NCI-H345 treated with DMSO at 0.1 percent for 48 hours (cell line): ENCODE measurements at regions not wholly inside any gene's neighbourhood (a gene's known extent, or its start where the extent isn't known, plus 50 kb on each side); places are given as distances from the start of the nearest gene placed in this dataset.

Source experiments
- DNase-seq: peaks from one replicate; lab custom pipeline; 2025; ENCODE audit not compliant: unreplicated experiment; lab: John Stamatoyannopoulos, UW

DNA sequence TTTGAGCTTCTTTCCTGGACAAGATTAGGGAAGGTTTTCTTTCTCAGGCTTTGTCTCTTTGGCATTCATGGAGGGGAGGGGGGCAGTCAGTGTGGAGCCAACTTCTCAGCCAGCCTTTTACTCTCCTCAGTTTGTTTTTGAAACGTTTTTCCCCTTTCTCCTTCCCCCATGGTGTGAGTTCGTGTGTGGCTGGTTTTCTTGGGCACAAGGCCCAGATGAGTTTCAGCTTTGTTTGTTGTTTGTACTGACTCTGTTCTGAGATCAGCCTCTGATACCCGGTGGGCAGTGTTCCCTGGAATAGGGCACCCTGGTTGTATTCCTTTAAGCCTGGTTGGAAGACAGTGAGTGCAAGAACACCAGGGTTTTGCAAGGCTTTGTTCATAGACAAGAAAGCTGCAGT lies 168.2 kb upstream of the RARB start:
- DNase-seq, result no peak

DNA sequence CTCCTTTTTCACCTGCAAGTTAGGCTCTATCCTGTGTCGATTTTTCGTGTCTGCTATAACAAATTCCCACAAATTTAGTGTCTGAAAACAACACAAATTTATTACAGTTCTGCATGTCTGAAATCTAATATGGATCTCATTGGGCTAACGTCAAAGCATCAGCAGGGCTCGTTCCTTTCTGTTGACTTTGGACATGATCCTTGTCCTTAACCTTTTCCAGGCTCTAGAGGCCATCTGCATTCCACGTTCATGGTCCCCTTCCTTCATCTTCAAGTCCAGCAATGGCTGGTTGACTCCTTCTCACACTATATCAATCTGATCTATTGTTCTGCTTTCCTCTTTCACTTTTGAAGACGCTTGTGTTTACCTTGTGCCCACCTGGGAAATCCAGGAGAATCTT lies 165.7 kb upstream of the RARB start:
- DNase-seq, result no peak

DNA sequence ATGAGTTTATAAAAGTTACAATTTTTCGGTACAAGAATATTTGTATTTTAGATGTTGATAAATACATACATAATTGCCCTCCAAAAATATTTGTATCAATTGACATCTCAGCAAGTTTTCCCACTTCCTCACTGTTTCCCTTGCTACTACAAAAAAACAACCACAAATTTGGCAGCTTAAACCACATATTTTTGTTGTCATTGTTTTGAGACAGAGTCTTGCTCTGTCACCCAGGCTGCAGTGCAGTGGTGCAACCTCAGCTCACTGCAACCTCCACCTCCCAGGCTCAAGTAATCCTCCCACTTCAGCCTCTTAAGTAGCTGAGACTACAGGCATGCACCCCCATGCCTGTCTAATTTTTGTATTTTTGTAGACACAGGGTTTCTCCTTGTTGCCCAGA lies 162.8 kb upstream of the RARB start:
- DNase-seq, result no peak

DNA sequence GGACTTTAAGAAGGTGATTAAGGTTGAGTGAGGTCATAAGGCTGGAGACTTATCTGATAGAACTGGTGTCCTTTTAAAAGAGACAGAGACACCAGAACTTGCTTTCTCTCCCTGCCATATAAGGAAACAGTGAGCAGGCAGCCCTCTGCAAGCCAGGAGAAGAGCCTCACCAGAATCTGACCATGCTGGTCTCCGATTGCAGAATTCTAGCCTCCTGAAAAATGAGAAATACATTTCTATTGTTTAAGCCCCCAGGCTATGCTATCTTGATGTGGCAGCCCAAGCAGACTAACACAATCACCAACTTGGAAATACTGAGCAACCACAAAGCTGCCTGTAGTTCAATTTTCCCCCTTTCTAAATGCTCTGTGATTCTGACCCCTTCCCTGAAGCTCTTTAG lies 161.4 kb upstream of the RARB start:
- DNase-seq, result no peak

DNA sequence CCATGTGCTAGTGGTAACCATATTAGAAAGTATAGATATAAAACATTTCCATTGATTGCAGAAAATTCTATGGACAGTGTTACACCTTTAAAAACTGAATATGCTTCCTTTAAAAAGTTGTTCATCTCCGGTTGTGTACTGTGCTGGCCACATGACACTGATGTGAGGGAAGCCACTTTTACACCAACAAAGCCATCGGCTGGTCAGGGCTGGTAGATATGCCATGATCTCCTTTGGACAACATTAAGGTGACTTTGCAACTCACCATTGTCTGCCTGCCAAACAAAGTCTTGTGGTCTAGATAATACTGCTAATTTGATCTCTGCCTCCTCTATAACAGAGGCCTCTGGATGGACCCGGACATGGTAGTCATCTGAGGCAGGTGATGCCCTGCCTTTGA lies 156.0 kb upstream of the RARB start:
- no peak for DNase-seq

DNA sequence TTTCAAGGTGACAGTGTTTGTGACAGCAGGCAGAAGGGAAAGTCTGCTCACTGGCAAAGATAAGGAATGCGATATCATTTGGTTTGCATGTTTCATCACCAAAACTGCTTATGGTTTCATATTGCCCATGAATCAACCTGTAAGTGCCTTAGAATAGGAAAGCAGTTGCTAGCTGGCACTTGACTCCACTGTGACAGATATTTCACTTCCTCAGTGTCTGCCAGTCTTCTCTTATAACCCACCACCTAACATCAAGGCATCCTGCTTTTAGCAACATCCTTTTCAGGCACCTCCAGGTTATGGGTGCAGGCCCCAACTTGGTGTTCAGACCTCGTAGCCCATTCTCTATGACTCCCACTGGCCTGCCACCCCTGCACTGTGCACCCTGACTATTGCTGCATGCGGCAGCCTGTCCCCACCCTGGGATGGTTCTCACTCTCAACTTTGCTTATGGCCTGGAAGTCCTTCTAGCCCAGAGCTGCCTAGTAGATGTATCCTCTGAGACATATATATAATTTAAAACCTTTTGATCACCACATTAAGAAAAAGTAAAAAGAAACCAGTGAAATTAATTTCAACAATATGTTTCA lies 154.4 kb upstream of the RARB start:
- DNase-seq, result no peak

DNA sequence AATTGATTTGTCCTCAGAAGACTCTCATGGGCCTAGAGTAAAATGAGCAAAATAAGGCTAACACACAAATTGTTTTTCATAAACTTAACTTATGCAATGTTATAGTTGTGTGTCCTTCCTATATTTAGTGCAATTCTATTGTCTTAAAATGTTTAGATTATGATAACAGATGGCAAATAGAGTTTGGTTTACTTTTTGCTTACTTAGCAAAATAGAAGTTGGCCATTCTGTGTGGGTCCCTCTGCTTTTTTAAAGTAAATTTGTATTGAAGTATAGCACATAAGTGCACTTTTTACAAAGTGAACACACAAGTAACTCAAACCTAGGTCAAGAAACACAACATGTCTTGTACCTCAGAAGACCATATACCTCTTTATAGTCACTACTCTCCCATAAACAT lies 150.6 kb upstream of the RARB start:
- no peak for DNase-seq

DNA sequence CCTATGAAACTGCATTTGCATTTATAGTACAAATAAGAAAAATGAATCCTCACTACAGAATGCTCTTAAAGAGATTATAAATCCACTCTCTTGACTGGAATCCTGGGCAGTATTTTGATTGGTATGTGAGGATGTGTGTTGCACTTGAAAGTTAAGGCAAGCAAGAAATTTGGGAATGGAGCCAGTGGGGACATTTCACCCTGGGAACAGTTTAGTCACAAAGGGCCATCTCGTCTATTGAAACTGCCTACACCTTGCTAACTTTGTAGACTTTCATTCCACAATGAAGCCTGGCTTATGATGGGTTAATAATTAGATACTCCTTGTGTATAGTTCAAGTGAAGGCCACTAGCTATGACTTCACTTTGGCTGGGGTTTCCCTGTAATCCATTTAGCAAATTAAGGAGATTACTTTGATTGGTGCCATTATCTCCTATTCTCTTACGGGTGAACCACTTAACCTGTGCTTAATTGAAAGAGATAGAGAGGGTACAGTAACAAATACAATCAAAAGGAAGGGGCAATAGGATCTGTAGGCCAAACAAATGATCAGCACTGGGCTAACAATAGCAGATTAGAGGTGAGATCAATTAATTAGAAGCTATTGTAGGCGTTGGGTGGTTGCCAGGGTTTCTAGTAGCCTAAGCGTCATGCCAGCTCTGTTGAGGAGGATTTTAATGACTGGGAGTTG lies 146.9 kb upstream of the RARB start:
- no peak for DNase-seq

DNA sequence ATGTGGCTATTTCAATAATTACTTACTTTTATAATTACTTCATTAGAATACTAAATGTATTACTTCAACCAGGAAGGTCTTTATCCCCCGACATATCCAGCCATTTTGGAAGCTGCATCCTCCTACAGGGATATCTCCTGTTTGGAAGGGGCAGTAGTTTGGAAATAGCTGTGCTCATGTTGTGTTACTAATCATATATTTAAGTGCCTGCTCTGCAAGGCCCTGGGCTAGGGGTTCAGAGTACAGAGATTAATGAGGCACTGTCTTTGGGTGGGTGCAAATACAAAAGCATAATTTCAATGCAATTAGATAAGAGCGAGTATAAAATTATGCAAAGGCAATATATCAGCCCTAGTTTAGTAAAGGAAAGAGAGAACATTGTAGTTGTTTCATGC lies 146.3 kb upstream of the RARB start:
- DNase-seq, result no peak

DNA sequence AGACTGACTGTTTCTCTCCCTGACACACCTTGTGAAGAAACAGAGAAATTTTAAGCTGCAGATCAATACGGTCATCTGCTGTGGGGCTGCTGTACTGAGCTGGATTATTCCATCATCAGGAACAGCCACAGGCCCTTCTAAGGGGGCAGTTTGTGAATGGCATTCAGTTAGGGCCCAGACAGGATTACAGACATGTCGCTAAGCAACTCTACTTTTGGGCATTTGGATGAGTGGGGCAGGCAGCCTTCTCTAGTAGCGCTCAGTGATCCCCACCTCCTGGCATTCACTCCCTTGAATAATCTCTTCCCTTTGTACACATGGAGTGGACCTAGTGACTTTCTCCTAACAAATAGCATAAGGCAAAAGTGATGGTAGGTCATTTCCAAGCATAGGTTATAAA lies 144.4 kb upstream of the RARB start:
- DNase-seq, result no peak

DNA sequence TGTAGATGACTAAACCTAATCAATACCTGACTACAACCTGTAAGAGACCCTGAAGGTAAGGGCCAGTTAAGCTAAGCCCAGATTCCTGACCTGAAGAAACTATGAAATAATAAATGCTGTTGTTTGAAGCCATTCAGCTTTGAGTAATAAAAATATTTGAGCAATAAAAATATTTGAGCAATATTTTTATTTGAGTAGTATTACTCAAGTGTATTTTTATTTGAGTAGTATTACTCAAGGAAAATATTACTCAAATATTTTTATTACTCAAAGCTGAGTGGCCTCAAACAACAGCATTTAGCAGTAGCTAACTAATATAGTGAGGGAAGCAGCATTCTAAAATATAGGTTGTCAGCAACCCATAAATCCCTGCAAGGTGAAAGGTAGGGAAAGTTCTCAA lies 143.8 kb upstream of the RARB start:
- no peak for DNase-seq

DNA sequence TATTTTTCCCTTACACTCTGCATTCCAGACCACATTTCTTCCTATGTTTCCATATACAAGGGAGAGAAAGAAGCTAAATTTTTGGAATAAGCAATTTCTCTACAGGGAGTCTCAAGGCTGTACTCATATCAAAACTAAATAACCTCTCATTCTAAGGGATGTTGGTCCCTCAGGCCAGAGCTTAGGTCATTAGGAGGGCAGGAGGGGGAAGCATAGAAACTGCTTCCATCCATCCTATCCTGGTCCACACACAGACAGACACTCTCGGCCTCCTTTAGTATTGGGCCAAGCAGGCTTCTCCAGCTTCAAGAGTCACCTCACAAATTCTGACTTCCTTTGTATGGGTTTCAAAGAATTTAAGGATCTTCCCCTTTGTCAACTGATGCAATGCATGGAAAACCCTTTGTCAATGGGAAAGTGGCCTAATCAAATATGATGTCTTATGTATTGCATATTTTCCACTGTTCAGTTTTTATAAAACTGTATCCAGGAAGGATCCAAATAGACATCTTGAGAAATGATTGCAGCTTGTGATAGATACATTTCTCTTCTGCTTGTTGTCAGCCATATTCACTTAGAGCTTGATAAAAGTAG lies 140.7 kb upstream of the RARB start:
- DNase-seq, result no peak

DNA sequence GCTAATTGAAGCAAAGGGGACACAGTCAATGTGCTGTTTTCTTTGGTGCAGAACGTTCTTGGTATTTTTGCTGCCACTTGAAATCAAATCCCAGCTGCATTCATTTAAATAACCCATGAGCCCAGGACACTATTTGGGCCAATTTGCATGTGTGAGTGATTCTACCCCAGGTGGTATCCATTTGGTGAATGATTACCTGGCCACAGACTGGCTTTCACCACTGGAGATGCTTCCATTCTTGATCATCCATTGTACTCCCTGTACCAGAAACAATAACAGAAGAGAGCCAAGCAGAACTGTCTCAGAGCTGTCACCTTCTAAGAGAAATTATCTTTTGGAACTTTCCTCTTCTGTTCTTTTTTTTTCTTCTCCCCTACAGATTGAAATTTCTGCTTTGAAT lies 139.7 kb upstream of the RARB start:
- no peak for DNase-seq

DNA sequence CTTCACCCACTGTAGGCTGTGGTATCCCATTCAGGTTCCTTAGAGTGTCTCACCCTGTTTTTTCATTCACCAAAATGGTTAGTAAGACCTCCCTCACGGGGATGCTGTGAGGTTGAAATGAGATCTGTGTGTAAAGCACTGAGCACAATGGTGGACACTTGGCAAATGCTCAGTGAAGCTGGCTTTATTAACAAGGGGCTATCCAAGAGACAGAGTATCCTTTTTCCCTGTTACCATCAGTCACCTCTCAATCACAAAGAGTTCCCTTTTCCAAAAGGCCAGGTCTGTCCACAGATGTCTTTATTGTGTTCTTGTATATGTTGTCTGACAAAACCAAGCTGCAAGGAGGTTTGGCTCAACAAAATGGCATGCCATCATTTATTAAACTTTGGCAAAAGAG lies 138.9 kb upstream of the RARB start:
- DNase-seq, result no peak

DNA sequence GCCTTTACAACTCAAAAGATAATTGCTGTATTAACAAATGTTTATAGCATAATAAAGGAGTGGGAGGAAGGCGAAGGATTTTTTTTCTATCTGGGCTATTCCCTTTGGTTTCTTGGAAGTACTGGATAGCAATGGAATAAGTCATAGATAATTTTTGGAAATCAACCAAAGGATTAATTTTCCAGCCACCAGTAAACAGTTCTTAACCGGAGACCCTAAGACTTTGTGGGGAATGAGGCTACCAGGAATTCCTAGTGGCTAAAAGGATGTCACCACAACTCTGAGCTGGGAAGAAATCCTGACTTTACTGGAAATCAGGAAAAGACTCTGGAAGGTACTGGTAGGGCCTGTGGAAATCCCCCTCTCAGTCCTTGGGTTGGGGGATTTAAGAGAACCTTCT lies 138.4 kb upstream of the RARB start:
- no peak for DNase-seq

DNA sequence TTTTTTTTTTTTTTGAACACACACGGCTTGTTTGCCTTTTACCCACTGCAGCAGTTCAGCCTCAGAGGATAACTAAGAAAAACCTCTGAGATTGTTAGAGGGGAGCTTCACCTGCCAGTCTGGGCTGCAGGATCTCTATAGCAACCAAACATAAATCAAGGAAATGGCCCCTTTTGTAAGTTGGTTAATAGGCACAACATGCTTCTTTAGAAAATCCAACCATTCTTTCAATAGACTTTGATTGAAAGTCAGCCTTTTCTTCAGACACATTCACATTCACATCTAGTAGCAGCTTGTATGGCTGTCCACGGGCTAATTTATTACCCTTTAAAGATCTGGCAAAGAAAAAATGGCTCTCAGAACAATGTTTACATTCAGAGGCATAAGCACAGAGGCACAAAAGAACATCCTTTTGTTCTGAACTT lies 136.6 kb upstream of the RARB start:
- no peak for DNase-seq

DNA sequence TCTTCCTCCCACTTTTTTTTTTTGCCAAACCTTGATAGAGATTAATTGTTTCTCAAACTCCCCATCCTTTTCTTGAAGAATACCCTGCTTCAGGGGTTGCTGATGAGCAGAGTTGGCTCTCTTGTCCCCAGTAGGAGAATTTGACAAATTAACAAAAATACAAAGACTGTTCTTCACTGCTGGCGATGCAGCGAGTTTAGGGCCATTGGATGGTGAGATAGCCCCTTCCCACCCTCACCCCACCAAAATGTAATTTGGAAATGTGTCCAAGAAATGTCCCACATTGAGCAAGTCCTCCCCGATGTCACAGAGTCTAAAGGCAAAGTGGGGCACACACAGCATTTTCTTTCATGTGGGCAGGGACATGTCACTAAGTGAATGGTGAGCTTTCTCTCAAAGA lies 136.0 kb upstream of the RARB start:
- DNase-seq, result no peak

DNA sequence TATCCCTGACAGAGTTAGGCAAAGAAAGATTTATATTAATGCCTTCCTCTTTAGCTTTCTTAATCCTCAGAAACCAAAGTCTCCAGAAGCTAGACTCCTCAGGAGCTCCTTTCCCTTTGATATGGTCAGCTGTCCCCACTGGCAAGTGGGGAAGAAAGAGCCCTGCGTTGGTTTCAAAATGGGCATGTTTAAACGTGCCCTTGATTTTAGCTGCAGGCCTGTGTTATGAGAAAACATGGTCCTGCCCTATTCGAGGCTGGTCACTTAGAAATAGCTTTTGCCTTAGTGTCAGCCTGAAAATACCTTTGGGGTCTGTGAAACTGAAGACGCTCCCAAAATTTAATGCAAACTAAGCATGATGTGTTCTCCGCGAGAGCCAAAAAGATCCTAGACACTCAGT lies 135.5 kb upstream of the RARB start:
- DNase-seq, result no peak

DNA sequence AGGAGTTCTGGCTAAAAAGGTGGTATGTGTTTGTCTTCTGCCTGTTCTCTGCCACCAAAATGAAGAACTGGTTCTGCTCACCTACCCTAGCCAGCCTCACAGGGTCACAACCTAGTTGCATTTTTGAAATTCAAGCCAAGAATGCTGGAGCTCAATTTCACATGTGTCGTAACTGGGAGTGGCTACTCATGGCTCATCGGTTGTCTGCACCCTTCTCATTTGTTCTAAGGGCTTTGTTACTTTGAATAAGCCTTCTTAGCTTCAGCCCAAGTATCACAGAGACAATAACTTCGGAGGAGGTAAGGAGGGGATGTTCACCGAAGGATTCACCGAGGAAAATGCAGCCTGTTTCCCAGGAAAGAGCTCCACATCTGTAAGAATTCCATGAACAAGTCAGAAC lies 134.3 kb upstream of the RARB start:
- DNase-seq, result no peak

DNA sequence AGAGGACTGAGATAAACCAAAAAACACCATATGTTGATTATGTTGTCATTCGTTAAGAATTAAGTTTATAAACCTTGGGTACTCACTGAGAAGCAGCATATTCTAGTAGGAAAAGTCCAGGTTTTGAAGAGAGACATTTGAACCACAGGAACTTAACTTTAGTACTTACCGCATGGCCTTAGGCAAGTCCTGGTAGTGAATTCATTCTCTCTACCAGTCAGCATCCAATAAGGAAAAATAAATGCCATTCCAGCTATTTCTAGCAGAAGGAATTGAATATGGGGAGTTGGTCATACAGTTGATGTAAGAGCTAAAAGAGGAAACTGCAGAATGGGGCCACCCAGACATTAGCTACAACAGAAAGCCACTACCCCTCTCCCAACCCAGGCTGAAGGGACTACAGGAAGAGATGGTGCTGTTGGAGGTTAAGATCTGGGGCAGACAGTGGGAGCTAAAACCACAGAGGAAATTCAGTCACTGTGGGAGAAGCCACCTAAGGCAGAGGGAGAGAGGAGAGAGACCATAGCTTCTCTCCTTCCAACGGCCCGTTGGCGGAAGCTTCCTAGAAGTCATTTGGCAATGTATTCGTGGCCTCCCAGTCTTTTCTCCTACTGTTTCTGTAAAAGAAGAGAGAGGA lies 133.8 kb upstream of the RARB start:
- DNase-seq, result no peak

DNA sequence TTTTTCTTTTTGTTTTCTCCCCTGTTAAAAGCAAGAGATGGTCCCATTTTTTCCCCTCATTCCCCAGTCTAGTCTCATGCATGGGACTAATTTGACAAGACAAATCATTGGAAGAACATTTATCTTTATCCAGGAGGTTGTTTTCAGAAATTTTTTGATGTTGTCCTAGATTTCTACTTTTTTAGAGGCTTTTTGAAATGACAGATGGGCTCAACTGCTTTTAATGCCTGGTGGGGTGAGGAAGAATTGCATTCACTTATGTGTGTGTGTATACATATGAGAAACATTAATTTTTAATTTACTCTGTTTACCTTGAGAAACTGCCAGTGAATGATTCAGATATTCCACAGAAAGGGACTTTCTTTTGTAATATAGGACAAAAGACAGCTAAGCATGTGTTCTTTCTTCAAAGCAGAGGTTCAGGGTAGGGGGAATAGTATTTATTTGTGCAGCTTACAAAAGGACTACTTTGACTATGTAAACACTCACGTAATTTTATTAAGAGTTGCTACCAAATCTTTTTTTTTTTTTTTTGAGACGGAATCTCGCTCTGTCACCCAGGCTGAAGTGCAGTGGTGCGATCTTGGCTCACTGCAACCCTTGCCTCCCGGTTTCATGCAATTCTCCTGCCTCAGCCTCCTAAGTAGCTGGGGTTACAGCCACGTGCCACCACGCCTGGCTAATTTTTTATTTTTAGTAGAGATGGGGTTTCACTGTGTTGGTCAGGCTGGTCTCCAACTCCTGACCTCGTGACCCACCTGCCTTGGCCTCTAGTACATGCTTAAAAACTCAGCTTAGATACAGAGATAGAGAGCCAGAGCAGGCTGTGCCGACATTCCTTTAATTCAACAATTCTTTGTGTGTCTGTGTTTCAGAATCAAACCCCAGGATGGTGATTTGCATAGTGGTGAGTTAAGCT lies 130.1 kb upstream of the RARB start:
- no peak for DNase-seq
